ENCODE measurements at regions not wholly inside any gene's neighbourhood (a gene's known extent, or its start where the extent isn't known, plus 50 kb on each side); places are given as distances from the start of the nearest gene placed in this dataset.
"Not testable (repeated sequence)": the region's sequence is repeated elsewhere in the genome, so short reads cannot be mapped to it uniquely, and the experiment has no call there.

DNA sequence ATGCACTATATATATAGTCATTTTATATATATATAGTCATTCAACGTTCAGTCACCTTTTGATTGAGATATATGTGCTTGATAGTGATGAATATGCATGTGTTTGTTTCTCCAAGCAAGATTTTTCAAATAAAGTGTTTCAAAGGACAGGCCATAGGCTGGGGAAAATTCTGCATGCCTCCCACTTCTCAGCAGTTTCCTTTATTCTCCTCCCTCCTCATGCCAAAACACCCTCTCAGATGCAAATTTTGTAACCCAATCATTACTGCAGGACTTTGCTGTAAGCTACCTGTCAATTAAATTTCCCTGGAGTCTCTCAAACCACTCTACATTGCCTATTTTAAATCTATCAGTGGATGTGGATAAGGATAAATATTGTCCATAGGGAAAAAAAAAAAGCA, 65.6 kb upstream of the SLC39A8 start:
- H3K4me1 ChIP-seq (ENCODE audit: control insufficient read depth in 2 of 2, insufficient read depth in 2 of 2, low read length in 2 of 2); H3K36me3 ChIP-seq (ENCODE audit: control insufficient read depth in 2 of 3, insufficient read depth in 3 of 3, low read length in 3 of 3); CTCF ChIA-PET; H3K36me3 Mint-ChIP-seq; ATAC-seq; intact Hi-C loops (cut with micrococcal nuclease); H3K27me3 ChIP-seq (ENCODE audit: control insufficient read depth in 2 of 2, insufficient read depth in 2 of 2, low read length in 2 of 2); H3K9me3 Mint-ChIP-seq; H3K9me3 ChIP-seq (ENCODE audit: control insufficient read depth in 2 of 3, low read length in 3 of 3); H3K4me1 Mint-ChIP-seq; DNase-seq; H3K4me3 Mint-ChIP-seq; H3K27ac ChIP-seq (ENCODE audit: low read depth, low read length); POLR2A ChIA-PET; H3K27ac Mint-ChIP-seq; H3K4me3 ChIP-seq (ENCODE audit: low read length); H3K27me3 Mint-ChIP-seq: not testable (repeated sequence)

DNA sequence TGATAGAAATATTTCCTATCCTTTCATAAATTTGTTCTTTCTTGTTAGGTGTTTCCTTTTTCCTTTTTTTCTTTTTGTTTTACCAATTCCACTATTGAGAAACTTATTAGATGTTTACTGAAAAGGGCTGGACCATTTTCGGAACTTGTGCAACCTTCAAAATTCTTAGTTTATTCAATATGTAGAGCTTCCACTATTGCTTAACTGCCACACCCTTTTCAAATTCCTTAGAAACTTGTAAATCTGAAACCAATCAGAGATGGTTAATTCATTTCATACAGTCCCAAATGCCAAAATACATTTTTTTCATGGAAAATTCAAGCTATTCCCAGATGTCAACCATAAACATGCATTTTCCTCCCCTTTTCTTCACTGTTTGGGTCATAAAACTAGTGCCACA, 66.1 kb upstream of the SLC39A8 start:
- H3K9me3 ChIP-seq (ENCODE audit: control insufficient read depth in 2 of 3, low read length in 3 of 3) = no peaks in the 10 kb centered on the region
- no peaks in the 10 kb centered on the region for H3K4me1 ChIP-seq (ENCODE audit: control insufficient read depth in 2 of 2, insufficient read depth in 2 of 2, low read length in 2 of 2)
- no peaks in the 10 kb centered on the region for H3K36me3 Mint-ChIP-seq
- ATAC-seq (no peak), DNase-seq (no peak)
- intact Hi-C loops (cut with micrococcal nuclease) = no loop called here
- POLR2A ChIA-PET = no interaction called here
- H3K27me3 Mint-ChIP-seq = peaks cover 0 to 12% (median 0%) of the 10 kb centered on the region in 5 donors
- no peak overlapping the region for H3K4me3 Mint-ChIP-seq
- H3K27ac ChIP-seq (ENCODE audit: low read depth, low read length) = no peak overlapping the region
- no peaks in the 10 kb centered on the region for H3K4me1 Mint-ChIP-seq
- CTCF ChIA-PET = no interaction called here
- H3K27me3 ChIP-seq (ENCODE audit: control insufficient read depth in 2 of 2, insufficient read depth in 2 of 2, low read length in 2 of 2) = no peaks in the 10 kb centered on the region
- H3K4me3 ChIP-seq (ENCODE audit: low read length) = no peak overlapping the region
- no peak overlapping the region for H3K27ac Mint-ChIP-seq
- no peaks in the 10 kb centered on the region for H3K36me3 ChIP-seq (ENCODE audit: control insufficient read depth in 2 of 3, insufficient read depth in 3 of 3, low read length in 3 of 3)
- H3K9me3 Mint-ChIP-seq = no peaks in the 10 kb centered on the region

- Histone ChIP-seq H3K27me3 (ENCODE audit: control insufficient read depth in 2 of 2, insufficient read depth in 2 of 2, low read length in 2 of 2) (no peaks in the 10 kb centered on the region), H3K4me3 (ENCODE audit: low read length) (no peak overlapping the region), H3K4me1 (ENCODE audit: control insufficient read depth in 2 of 2, insufficient read depth in 2 of 2, low read length in 2 of 2) (no peaks in the 10 kb centered on the region), H3K36me3 (ENCODE audit: control insufficient read depth in 2 of 3, insufficient read depth in 3 of 3, low read length in 3 of 3) (no peaks in the 10 kb centered on the region), H3K27ac (ENCODE audit: low read depth, low read length) (no peak overlapping the region), H3K9me3 (ENCODE audit: control insufficient read depth in 2 of 3, low read length in 3 of 3) (no peaks in the 10 kb centered on the region)
- no peak for DNase-seq
- H3K4me1 Mint-ChIP-seq = no peaks in the 10 kb centered on the region
- no peak for ATAC-seq
- intact Hi-C loops (cut with micrococcal nuclease) = no loop called here
- no peaks in the 10 kb centered on the region for H3K36me3 Mint-ChIP-seq
- no peak overlapping the region for H3K4me3 Mint-ChIP-seq
- POLR2A ChIA-PET = no interaction called here
- H3K27me3 Mint-ChIP-seq = peaks cover 0 to 14% (median 0%) of the 10 kb centered on the region in 5 donors
- CTCF ChIA-PET = interaction anchor here (1.1 kb wide), 1 partner anchor 14 kb away, joined by 3 read pairs; no protein-coding TSS in a partner anchor
- H3K9me3 Mint-ChIP-seq = peaks cover 0 to 1% (median 0%) of the 10 kb centered on the region in 11 donors
- no peak overlapping the region for H3K27ac Mint-ChIP-seq
Observed at GRCh38 chr4:102416765-102417164, 71.5 kb upstream of the SLC39A8 start.

- Mint-ChIP-seq H3K27ac (no peak overlapping the region), H3K4me1 (peaks cover 0 to 9% (median 6%) of the 10 kb centered on the region in 7 donors), H3K27me3 (peaks cover 0 to 7% (median 0%) of the 10 kb centered on the region in 5 donors), H3K4me3 (no peak overlapping the region), H3K9me3 (peaks cover 0 to 7% (median 0%) of the 10 kb centered on the region in 11 donors), H3K36me3 (peaks cover 0 to 6% (median 5%) of the 10 kb centered on the region in 5 donors)
- H3K4me3 ChIP-seq (ENCODE audit: low read length) = no peak overlapping the region
- H3K27ac ChIP-seq (ENCODE audit: low read depth, low read length) = no peak overlapping the region
- no peaks in the 10 kb centered on the region for H3K27me3 ChIP-seq (ENCODE audit: control insufficient read depth in 2 of 2, insufficient read depth in 2 of 2, low read length in 2 of 2)
- ATAC-seq (no peak), DNase-seq (peak in 2 of 9 donors; percentile 5 to 7)
- CTCF ChIA-PET = no interaction called here
- POLR2A ChIA-PET = no interaction called here
- no peaks in the 10 kb centered on the region for H3K36me3 ChIP-seq (ENCODE audit: control insufficient read depth in 2 of 3, insufficient read depth in 3 of 3, low read length in 3 of 3)
- intact Hi-C loops (cut with micrococcal nuclease) = no loop called here
- H3K4me1 ChIP-seq (ENCODE audit: control insufficient read depth in 2 of 2, insufficient read depth in 2 of 2, low read length in 2 of 2) = no peaks in the 10 kb centered on the region
- H3K9me3 ChIP-seq (ENCODE audit: control insufficient read depth in 2 of 3, low read length in 3 of 3) = no peaks in the 10 kb centered on the region
Observed at GRCh38 chr4:102420563-102421398, 75.5 kb upstream of the SLC39A8 start.

DNA sequence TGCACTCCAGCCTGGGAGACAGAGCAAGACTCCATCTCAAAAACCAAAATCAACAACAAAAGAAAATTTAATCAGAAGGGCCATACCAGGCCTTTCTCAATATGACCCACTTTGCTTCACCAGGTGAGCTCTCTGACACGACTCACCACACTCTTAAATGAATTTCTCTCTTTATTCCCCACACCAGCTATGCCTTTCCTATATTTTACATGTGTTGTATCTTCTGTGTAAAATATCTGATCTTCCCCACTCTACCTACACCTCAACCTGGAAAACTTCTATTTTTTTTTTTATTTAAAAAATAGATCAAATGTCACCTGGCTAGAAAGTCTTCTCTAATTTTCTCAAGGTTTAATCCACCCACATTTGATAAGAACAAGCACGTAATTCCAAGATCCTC, 77.6 kb upstream of the SLC39A8 start:
- Mint-ChIP-seq H3K36me3 (peaks cover 0 to 6% (median 5%) of the 10 kb centered on the region in 5 donors), H3K27me3 (peaks cover 0 to 2% (median 0%) of the 10 kb centered on the region in 5 donors), H3K9me3 (peaks cover 0 to 7% (median 0%) of the 10 kb centered on the region in 11 donors), H3K4me1 (peaks cover 0 to 11% (median 7%) of the 10 kb centered on the region in 7 donors), H3K4me3 (no peak overlapping the region), H3K27ac (no peak overlapping the region)
- POLR2A ChIA-PET = no interaction called here
- CTCF ChIA-PET = no interaction called here
- intact Hi-C loops (cut with micrococcal nuclease) = no loop called here
- no peaks in the 10 kb centered on the region for H3K4me1 ChIP-seq (ENCODE audit: control insufficient read depth in 2 of 2, insufficient read depth in 2 of 2, low read length in 2 of 2)
- DNase-seq (no peak), ATAC-seq (no peak)
- H3K36me3 ChIP-seq (ENCODE audit: control insufficient read depth in 2 of 3, insufficient read depth in 3 of 3, low read length in 3 of 3) = no peaks in the 10 kb centered on the region
- H3K9me3 ChIP-seq (ENCODE audit: control insufficient read depth in 2 of 3, low read length in 3 of 3) = no peaks in the 10 kb centered on the region
- H3K27ac ChIP-seq (ENCODE audit: low read depth, low read length) = no peak overlapping the region
- no peaks in the 10 kb centered on the region for H3K27me3 ChIP-seq (ENCODE audit: control insufficient read depth in 2 of 2, insufficient read depth in 2 of 2, low read length in 2 of 2)
- H3K4me3 ChIP-seq (ENCODE audit: low read length) = no peak overlapping the region

- POLR2A ChIA-PET = no interaction called here
- no peaks in the 10 kb centered on the region for H3K4me1 ChIP-seq (ENCODE audit: control insufficient read depth in 2 of 2, insufficient read depth in 2 of 2, low read length in 2 of 2)
- H3K27me3 ChIP-seq (ENCODE audit: control insufficient read depth in 2 of 2, insufficient read depth in 2 of 2, low read length in 2 of 2) = no peaks in the 10 kb centered on the region
- no peaks in the 10 kb centered on the region for H3K9me3 ChIP-seq (ENCODE audit: control insufficient read depth in 2 of 3, low read length in 3 of 3)
- H3K27ac ChIP-seq (ENCODE audit: low read depth, low read length) = no peak overlapping the region
- peaks cover 0 to 11% (median 7%) of the 10 kb centered on the region in 7 donors for H3K4me1 Mint-ChIP-seq
- no peak overlapping the region for H3K4me3 Mint-ChIP-seq
- ATAC-seq = no peak
- H3K9me3 Mint-ChIP-seq = peaks cover 0 to 7% (median 0%) of the 10 kb centered on the region in 11 donors
- H3K4me3 ChIP-seq (ENCODE audit: low read length) = no peak overlapping the region
- no peak for DNase-seq
- intact Hi-C loops (cut with micrococcal nuclease) = no loop called here
- H3K36me3 ChIP-seq (ENCODE audit: control insufficient read depth in 2 of 3, insufficient read depth in 3 of 3, low read length in 3 of 3) = no peaks in the 10 kb centered on the region
- H3K27ac Mint-ChIP-seq = no peak overlapping the region
- CTCF ChIA-PET = no interaction called here
- peaks cover 0 to 2% (median 0%) of the 10 kb centered on the region in 5 donors for H3K27me3 Mint-ChIP-seq
- peaks cover 0 to 6% (median 5%) of the 10 kb centered on the region in 5 donors for H3K36me3 Mint-ChIP-seq
Observed at GRCh38 chr4:102423375-102423774, 77.8 kb upstream of the NFKB1 start.

All from naive thymus-derived CD4-positive, alpha-beta T cell (primary cell).